HCT116 (cell line): ENCODE measurements at regions not wholly inside any gene's neighbourhood (a gene's known extent, or its start where the extent isn't known, plus 50 kb on each side); places are given as distances from the start of the nearest gene placed in this dataset.

ENCODE experiments used
- ATAC-seq: fragments of 200-7000 bp; cut with Tn5 transposase; 2 replicates; pipeline ENCODE4 v1.9.1; 2020; ENCODE audit warnings: mild to moderate bottlenecking, moderate library complexity
- BruUV-seq: library from RNA; stranded (reverse); fragments of 400-500 nt; replicated peaks from 2 replicates; lab custom pipeline; 2021; lab: Mats Ljungman, UMichigan
- CTCF ChIA-PET: fragments of 300-600 bp; sonication (Branson Sonifier 250); formaldehyde crosslinking; loops from one replicate; lab custom pipeline; 2021; ENCODE audit warnings: antibody characterized with exemption; lab: Charles Lee
- POLR2A ChIA-PET: fragments of 300-600, 350-600 bp; sonication (Branson Sonifier 250); formaldehyde crosslinking; loops from one replicate; lab custom pipeline; 2021; ENCODE audit warnings: antibody characterized with exemption; lab: Charles Lee
- RAD21 ChIA-PET, 2 experiments: fragments of 300-600 bp; sonication (Branson Sonifier 250); formaldehyde crosslinking; loops; one replicate each; lab custom pipeline; 2023; ENCODE audit warnings: low total read pairs in 2 of 2; ENCODE audit not compliant: uncharacterized antibody in 2 of 2, unreplicated experiment in 2 of 2, low non-redundant PET in 1 of 2; lab: Charles Lee
- DNase-seq: peaks from one replicate; pipeline ENCODE4 v3.0.0-alpha.2; 2010; ENCODE audit warnings: low read depth, low spot score
- H2AFZ ChIP-seq: fragments of 200-600 bp; shearing (Covaris generic), sonication (generic); 2 replicates; pipeline ENCODE4 v1.6.1; 2017; ENCODE audit warnings: low read depth, mixed run types, mixed read lengths, antibody characterized with exemption, low read length; ENCODE audit not compliant: poor library complexity, severe bottlenecking
- H3K27ac ChIP-seq: 2 replicates; pipeline ENCODE4 v1.5.1; 2012; ENCODE audit warnings: low read depth, low read length
- H3K27me3 ChIP-seq: fragments of 200-600 bp; sonication (generic); 2 replicates; pipeline ENCODE4 v1.6.1; 2016; ENCODE audit warnings: mixed run types, low read length, mixed read lengths; ENCODE audit not compliant: insufficient read depth
- H3K36me3 ChIP-seq, 2 experiments: fragments of 200-500 bp in 1 of 2; fragments of 200-600 bp in 1 of 2; sonication (Bioruptor generic) in 1 of 2; sonication (generic) in 1 of 2; 2 replicates each; pipeline versions ENCODE4 v1.5.1 to v1.6.1; 2014 to 2016; ENCODE audit warnings: low read length in 2 of 2, inconsistent platforms in 1 of 2, mixed read lengths in 1 of 2, mixed run types in 1 of 2; ENCODE audit not compliant: insufficient read depth in 2 of 2, control insufficient read depth in 1 of 2
- H3K4me1 ChIP-seq, 2 experiments: fragments of 200-600 bp in 1 of 2; sonication (generic) in 1 of 2; 2 replicates each; pipeline versions ENCODE4 v1.5.1 to v1.6.1; 2012 to 2017; ENCODE audit warnings: low read length in 2 of 2, inconsistent platforms in 1 of 2, mild to moderate bottlenecking in 1 of 2, mixed read lengths in 1 of 2, mixed run types in 1 of 2, moderate library complexity in 1 of 2; ENCODE audit not compliant: insufficient read depth in 2 of 2, control insufficient read depth in 1 of 2
- H3K4me2 ChIP-seq: fragments of 200-600 bp; sonication (generic); 2 replicates; pipeline ENCODE4 v1.6.1; 2017; ENCODE audit warnings: mixed run types, low read length, mixed read lengths
- H3K4me3 ChIP-seq, 2 experiments: fragments of 200-600 bp in 1 of 2; sonication (generic) in 1 of 2; replicated peaks in 1 of 2; 2 replicates each; pipeline ENCODE4 v1.5.1; 2011 to 2016; ENCODE audit warnings: low read length in 2 of 2, control low read depth in 1 of 2, low read depth in 1 of 2, mild to moderate bottlenecking in 1 of 2, mixed read lengths in 1 of 2, mixed run types in 1 of 2
- H3K79me2 ChIP-seq: fragments of 200-600 bp; sonication (generic); 2 replicates; pipeline ENCODE4 v1.6.1; 2017; ENCODE audit warnings: mild to moderate bottlenecking, mixed run types, low read length, moderate library complexity, mixed read lengths; ENCODE audit not compliant: insufficient read depth
- H3K9ac ChIP-seq: fragments of 200-600 bp; sonication (generic); 2 replicates; pipeline ENCODE4 v1.6.1; 2016; ENCODE audit warnings: low read length, mixed read lengths
- H3K9me2 ChIP-seq: fragments of 200-600 bp; sonication (generic), shearing (Covaris generic); 2 replicates; pipeline ENCODE4 v1.6.1; 2017; ENCODE audit warnings: mixed run types, mild to moderate bottlenecking, moderate library complexity; ENCODE audit not compliant: insufficient read depth
- H3K9me3 ChIP-seq, 2 experiments: fragments of 200-500 bp in 1 of 2; fragments of 200-600 bp in 1 of 2; sonication (Bioruptor generic) in 1 of 2; sonication (generic) in 1 of 2; 2 replicates each; pipeline ENCODE4 v1.6.1; 2014 to 2017; ENCODE audit warnings: low read length in 2 of 2, mixed read lengths in 2 of 2, inconsistent platforms in 1 of 2, low read depth in 1 of 2, mild to moderate bottlenecking in 1 of 2, mixed run types in 1 of 2, moderate library complexity in 1 of 2; ENCODE audit not compliant: control insufficient read depth in 1 of 2, insufficient read depth in 1 of 2
- H4K20me1 ChIP-seq: fragments of 200-600 bp; sonication (generic), shearing (Covaris generic); 2 replicates; pipeline ENCODE4 v1.6.1; 2017; ENCODE audit warnings: mixed run types, mild to moderate bottlenecking, moderate library complexity; ENCODE audit not compliant: insufficient read depth
- CBX3 ChIP-seq: IDR thresholded peaks from 2 replicates; pipeline ENCODE4 v1.6.1; 2012; ENCODE audit warnings: low read depth
- CEBPB ChIP-seq: IDR thresholded peaks from 2 replicates; pipeline ENCODE4 v1.6.1; 2012; ENCODE audit warnings: low read depth
- EZH2 ChIP-seq: fragments of 200-600 bp; sonication (generic); IDR thresholded peaks from 2 replicates; pipeline ENCODE4 v1.6.1; 2017; ENCODE audit warnings: antibody characterized with exemption, mixed run types
- EZH2phosphoT487 ChIP-seq: fragments of 200-600 bp; IDR thresholded peaks from 2 replicates; pipeline ENCODE4 v1.6.1; 2018; ENCODE audit warnings: antibody characterized with exemption, borderline replicate concordance
- FOSL1 ChIP-seq: IDR thresholded peaks from 2 replicates; pipeline ENCODE4 v1.6.1; 2012; ENCODE audit warnings: low read depth
- RAD21 ChIP-seq: IDR thresholded peaks from 2 replicates; pipeline ENCODE4 v1.6.1; 2012; ENCODE audit warnings: low read depth, mild to moderate bottlenecking
- SP1 ChIP-seq: IDR thresholded peaks from 2 replicates; pipeline ENCODE4 v1.6.1; 2012; ENCODE audit warnings: low read depth
- TCF7L2 ChIP-seq: IDR thresholded peaks from 2 replicates; pipeline ENCODE4 v1.7.0; 2011; ENCODE audit warnings: borderline replicate concordance, inconsistent platforms; ENCODE audit not compliant: insufficient read depth, insufficient read length; ENCODE audit errors: extremely low read depth
- ZFX ChIP-seq: fragments of 450-650 bp; IDR thresholded peaks from 2 replicates; pipeline ENCODE4 v1.6.1; 2017
- intact Hi-C: fragments of 100-400 bp; cut with micrococcal nuclease; formaldehyde crosslinking; loops from 2 replicates; pipeline ENCODE4 v1.10.0; 2022
- TF ChIP-seq, protein P1 (sequence below): IDR thresholded peaks from 2 replicates; pipeline ENCODE4 v1.6.1; 2011; ENCODE audit warnings: mild to moderate bottlenecking, low read length, moderate library complexity; ENCODE audit not compliant: insufficient replicate concordance; ENCODE audit errors: extremely low read depth
- TF ChIP-seq, protein P2 (sequence below): IDR thresholded peaks from 2 replicates; pipeline ENCODE4 v1.6.1; 2012
- TF ChIP-seq, protein P3 (sequence below): IDR thresholded peaks from 2 replicates; pipeline ENCODE4 v1.6.1; 2012

DNA sequence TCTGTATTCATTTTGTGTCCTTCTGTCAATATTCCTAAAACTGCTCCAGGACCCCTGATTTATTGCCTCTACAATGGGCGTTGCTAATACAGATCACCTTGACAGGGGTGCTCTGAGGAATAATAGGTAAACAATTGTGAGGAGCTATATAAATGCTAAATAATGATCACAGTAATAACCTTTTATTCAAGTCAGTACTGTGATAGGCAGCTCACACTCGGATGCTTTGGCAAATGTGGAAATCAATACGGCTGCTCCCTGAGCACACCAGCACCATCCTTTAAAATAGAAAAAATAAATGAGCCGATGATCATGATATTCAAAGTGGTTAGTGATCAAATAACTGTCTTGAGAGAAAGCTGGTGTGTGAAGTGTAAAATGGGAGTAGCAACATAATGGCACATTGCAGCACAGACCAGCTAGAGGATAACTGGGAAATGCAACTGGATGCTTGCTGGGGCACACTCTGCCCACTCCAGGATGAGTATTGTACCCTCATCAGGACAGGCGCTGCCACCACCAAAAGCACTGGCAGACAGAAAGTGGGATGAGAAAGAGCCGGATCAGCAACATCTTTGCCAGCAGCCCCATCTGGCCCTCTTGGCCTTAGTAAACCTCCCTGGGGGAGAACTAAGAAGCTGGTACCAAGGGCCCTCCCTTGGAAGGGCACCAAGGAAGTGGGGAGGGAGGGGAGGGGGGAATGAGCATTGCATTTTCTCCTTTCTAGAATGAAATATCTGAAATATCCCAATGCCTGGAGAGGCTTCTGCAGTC is 69.4 kb upstream of the SPATA31D4 start:
- intact Hi-C loops = no loop called here
- Histone ChIP-seq H3K27ac (no peak overlapping the region), H3K79me2 (no peaks in the 10 kb centered on the region), H3K4me3 (no peak overlapping the region), H3K9me3 (no peaks in the 10 kb centered on the region), H2AFZ (no peak overlapping the region), H3K36me3 (no peaks in the 10 kb centered on the region), H3K9ac (no peak overlapping the region), H3K4me1 (peaks cover 0 to 8% of the 10 kb centered on the region in 2 experiments; a peak in 2 of 4 replicates), H3K27me3 (no peaks in the 10 kb centered on the region), H4K20me1 (no peaks in the 10 kb centered on the region), H3K9me2 (no peaks in the 10 kb centered on the region), H3K4me2 (no peak overlapping the region)
- RAD21 ChIA-PET = no interaction called here
- ATAC-seq (no peak), DNase-seq (no peak)
- CTCF ChIA-PET = no interaction called here
- BruUV-seq = no TSS peak
- POLR2A ChIA-PET = no interaction called here
- TF ChIP-seq EZH2 (no peak), FOSL1 (no peak), EZH2phosphoT487 (no peak), TCF7L2 (no peak), ZFX (no peak), CEBPB (no peak)
- TF ChIP-seq, all 23 proteins: peak for 0

DNA sequence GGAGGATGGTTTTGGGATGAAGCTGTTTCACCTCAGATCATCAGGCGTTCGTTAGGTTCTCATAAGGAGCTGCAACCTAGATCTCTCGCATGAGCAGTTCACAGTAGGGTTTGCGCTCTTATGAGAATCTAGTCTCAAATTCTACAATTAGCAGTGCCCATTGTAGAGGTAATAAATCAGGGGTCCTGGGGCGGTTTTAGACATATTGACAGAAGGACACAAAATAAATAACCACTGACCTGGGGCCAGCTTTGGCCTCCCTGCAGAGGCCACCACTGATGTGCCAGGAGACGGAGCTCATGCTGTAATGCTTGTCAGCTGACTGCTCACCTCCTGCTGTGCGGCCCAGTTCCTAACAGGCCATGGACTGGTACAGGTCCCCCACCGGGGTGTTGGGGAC is 67.6 kb upstream of the SPATA31D4 start:
- intact Hi-C loops = no loop called here
- TF ChIP-seq RAD21 = no peak
- TF ChIP-seq, protein P1, sequence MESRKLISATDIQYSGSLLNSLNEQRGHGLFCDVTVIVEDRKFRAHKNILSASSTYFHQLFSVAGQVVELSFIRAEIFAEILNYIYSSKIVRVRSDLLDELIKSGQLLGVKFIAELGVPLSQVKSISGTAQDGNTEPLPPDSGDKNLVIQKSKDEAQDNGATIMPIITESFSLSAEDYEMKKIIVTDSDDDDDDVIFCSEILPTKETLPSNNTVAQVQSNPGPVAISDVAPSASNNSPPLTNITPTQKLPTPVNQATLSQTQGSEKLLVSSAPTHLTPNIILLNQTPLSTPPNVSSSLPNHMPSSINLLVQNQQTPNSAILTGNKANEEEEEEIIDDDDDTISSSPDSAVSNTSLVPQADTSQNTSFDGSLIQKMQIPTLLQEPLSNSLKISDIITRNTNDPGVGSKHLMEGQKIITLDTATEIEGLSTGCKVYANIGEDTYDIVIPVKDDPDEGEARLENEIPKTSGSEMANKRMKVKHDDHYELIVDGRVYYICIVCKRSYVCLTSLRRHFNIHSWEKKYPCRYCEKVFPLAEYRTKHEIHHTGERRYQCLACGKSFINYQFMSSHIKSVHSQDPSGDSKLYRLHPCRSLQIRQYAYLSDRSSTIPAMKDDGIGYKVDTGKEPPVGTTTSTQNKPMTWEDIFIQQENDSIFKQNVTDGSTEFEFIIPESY = no peak
- TF ChIP-seq, protein P2, sequence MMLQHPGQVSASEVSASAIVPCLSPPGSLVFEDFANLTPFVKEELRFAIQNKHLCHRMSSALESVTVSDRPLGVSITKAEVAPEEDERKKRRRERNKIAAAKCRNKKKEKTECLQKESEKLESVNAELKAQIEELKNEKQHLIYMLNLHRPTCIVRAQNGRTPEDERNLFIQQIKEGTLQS = no peak
- TF ChIP-seq SP1 = no peak
- TF ChIP-seq, protein P3, sequence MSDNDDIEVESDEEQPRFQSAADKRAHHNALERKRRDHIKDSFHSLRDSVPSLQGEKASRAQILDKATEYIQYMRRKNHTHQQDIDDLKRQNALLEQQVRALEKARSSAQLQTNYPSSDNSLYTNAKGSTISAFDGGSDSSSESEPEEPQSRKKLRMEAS = no peak
- TF ChIP-seq CEBPB = no peak
- no peak for TF ChIP-seq CBX3
- TF ChIP-seq, all 23 proteins: peak for 0
- H3K36me3 ChIP-seq = no peaks in the 10 kb centered on the region
- no peak overlapping the region for H3K4me3 ChIP-seq
- no peak overlapping the region for H3K4me2 ChIP-seq
- H3K9me2 ChIP-seq = no peaks in the 10 kb centered on the region; the same call in 1 of the 2 replicates
- H3K4me1 ChIP-seq = peaks cover 0 to 8% of the 10 kb centered on the region in 2 experiments; a peak in 2 of 4 replicates
- H3K27me3 ChIP-seq = no peaks in the 10 kb centered on the region
- no peak overlapping the region for H3K27ac ChIP-seq
- H3K9ac ChIP-seq = no peak overlapping the region
- ATAC-seq (no peak), DNase-seq (no peak)
- H3K9me3 ChIP-seq = no peaks in the 10 kb centered on the region
- ChIA-PET CTCF (no interaction called here), RAD21 (no interaction called here), POLR2A (no interaction called here)
- no peaks in the 10 kb centered on the region for H3K79me2 ChIP-seq
- H2AFZ ChIP-seq = no peak overlapping the region
- no peaks in the 10 kb centered on the region for H4K20me1 ChIP-seq
- BruUV-seq = no TSS peak
